SK-N-SH (cell line): ENCODE measurements at regions not wholly inside any gene's neighbourhood (a gene's known extent, or its start where the extent isn't known, plus 50 kb on each side); places are given as distances from the start of the nearest gene placed in this dataset.

Source experiments
- CTCF ChIA-PET: fragments of 300-600, 350-600 bp; formaldehyde crosslinking; extraction: SDS; loops from one replicate; lab custom pipeline; 2021; lab: Yijun Ruan, JAX
- POLR2A ChIA-PET: fragments of 350-600 bp; sonication (Branson Sonifier 250); formaldehyde crosslinking; extraction: SDS; loops from one replicate; lab custom pipeline; 2020; ENCODE audit warnings: antibody characterized with exemption, inconsistent platforms; lab: Yijun Ruan, JAX
- DNase-seq: peaks from one replicate; pipeline ENCODE4 v3.0.0; 2012
- H2AFZ ChIP-seq: fragments of 200-600 bp; sonication (generic); 2 replicates; pipeline ENCODE4 v1.8.1; 2016; ENCODE audit warnings: antibody characterized with exemption, mild to moderate bottlenecking, low read depth
- H3F3A ChIP-seq: fragments of 200-600 bp; sonication (generic); replicated peaks from 2 replicates; pipeline ENCODE3; 2016; ENCODE audit warnings: antibody characterized with exemption, mild to moderate bottlenecking; ENCODE audit not compliant: insufficient read depth
- H3K27ac ChIP-seq, 2 experiments: fragments of 200-500 bp in 1 of 2; fragments of 200-600 bp in 1 of 2; sonication (Bioruptor generic) in 1 of 2; sonication (generic), shearing (Covaris generic) in 1 of 2; 2 replicates each; pipeline versions ENCODE4 v1.5.1 to v1.6.1; 2014 to 2016; ENCODE audit warnings: low read depth in 2 of 2, inconsistent platforms in 1 of 2, low read length in 1 of 2, mild to moderate bottlenecking in 1 of 2, mixed read lengths in 1 of 2
- H3K27me3 ChIP-seq: fragments of 200-600 bp; sonication (generic), shearing (Covaris generic); 2 replicates; pipeline ENCODE4 v1.6.1; 2016; ENCODE audit warnings: mixed run types; ENCODE audit not compliant: insufficient read depth
- H3K36me3 ChIP-seq, 2 experiments: fragments of 200-500 bp in 1 of 2; fragments of 200-600 bp in 1 of 2; sonication (Bioruptor generic) in 1 of 2; sonication (generic) in 1 of 2; replicated peaks in 1 of 2; 2 replicates each; pipeline versions ENCODE3 to v1.5.1; 2014 to 2016; ENCODE audit warnings: low read length in 1 of 2, mild to moderate bottlenecking in 1 of 2; ENCODE audit not compliant: insufficient read depth in 2 of 2, control insufficient read depth in 1 of 2
- H3K4me1 ChIP-seq, 2 experiments: fragments of 200-500 bp in 1 of 2; fragments of 200-600 bp in 1 of 2; sonication (Bioruptor generic) in 1 of 2; sonication (generic), shearing (Covaris generic) in 1 of 2; 2 replicates each; pipeline versions ENCODE4 v1.5.1 to v1.6.1; 2014 to 2016; ENCODE audit warnings: low read depth in 1 of 2, low read length in 1 of 2, mixed run types in 1 of 2; ENCODE audit not compliant: insufficient read depth in 2 of 2, control insufficient read depth in 1 of 2
- H3K4me2 ChIP-seq: fragments of 200-600 bp; sonication (generic), shearing (Covaris generic); 2 replicates; pipeline ENCODE4 v1.6.1; 2017; ENCODE audit warnings: mixed run types
- H3K4me3 ChIP-seq, 2 experiments: fragments of 200-500 bp in 1 of 2; fragments of 200-600 bp in 1 of 2; sonication (Bioruptor generic) in 1 of 2; sonication (generic), shearing (Covaris generic) in 1 of 2; 2 replicates each; pipeline versions ENCODE4 v1.5.1 to v1.8.1; 2014 to 2016; ENCODE audit warnings: low read depth in 2 of 2, inconsistent platforms in 1 of 2, low read length in 1 of 2, mild to moderate bottlenecking in 1 of 2, mixed read lengths in 1 of 2, moderate library complexity in 1 of 2
- H3K79me2 ChIP-seq: fragments of 200-600 bp; sonication (generic); 2 replicates; pipeline ENCODE4 v1.8.1; 2017; ENCODE audit warnings: mild to moderate bottlenecking; ENCODE audit not compliant: insufficient read depth
- H3K9ac ChIP-seq: fragments of 200-600 bp; sonication (generic); 2 replicates; pipeline ENCODE4 v1.6.1; 2017; ENCODE audit warnings: mixed run types
- H3K9me2 ChIP-seq: fragments of 200-600 bp; sonication (generic); 2 replicates; pipeline ENCODE4 v1.6.1; 2017; ENCODE audit warnings: mixed run types
- H3K9me3 ChIP-seq: fragments of 200-600 bp; sonication (generic); 2 replicates; pipeline ENCODE4 v1.6.1; 2017; ENCODE audit warnings: mixed run types, mild to moderate bottlenecking, moderate library complexity
- H4K20me1 ChIP-seq: fragments of 200-600 bp; sonication (generic); 2 replicates; pipeline ENCODE4 v1.6.1; 2017; ENCODE audit warnings: mild to moderate bottlenecking, mixed run types; ENCODE audit not compliant: insufficient read depth
- CHD2 ChIP-seq: fragments of 150-350 bp; IDR thresholded peaks from 2 replicates; pipeline ENCODE4 v1.6.1; 2018; ENCODE audit warnings: low read length; ENCODE audit not compliant: partially characterized antibody
- CTCF ChIP-seq: fragments of 200-600 bp; sonication (generic); IDR thresholded peaks from 2 replicates; pipeline ENCODE4 v1.6.1; 2017; ENCODE audit warnings: antibody characterized with exemption, mild to moderate bottlenecking, moderate library complexity
- ELF1 ChIP-seq: IDR thresholded peaks from 2 replicates; pipeline ENCODE4 v1.4.0; 2012
- EZH2phosphoT487 ChIP-seq: fragments of 200-600 bp; sonication (generic); IDR thresholded peaks from 2 replicates; pipeline ENCODE4 v1.6.1; 2017; ENCODE audit warnings: low read depth, mixed run types, mild to moderate bottlenecking, antibody characterized with exemption, moderate library complexity, borderline replicate concordance
- FOSL2 ChIP-seq: IDR thresholded peaks from 2 replicates; pipeline ENCODE4 v1.4.0; 2012; ENCODE audit warnings: low read depth, mild to moderate bottlenecking, moderate library complexity, borderline replicate concordance
- FOXJ3 ChIP-seq: sonication (generic); formaldehyde crosslinking; IDR thresholded peaks from 2 replicates; pipeline ENCODE4 v1.5.1; 2020; ENCODE audit warnings: mild to moderate bottlenecking, missing genetic modification reagents
- FOXM1 ChIP-seq: IDR thresholded peaks from 2 replicates; pipeline ENCODE4 v1.4.0; 2012; ENCODE audit warnings: low read depth, mild to moderate bottlenecking
- IRF3 ChIP-seq: fragments of 150-350 bp; IDR thresholded peaks from 2 replicates; pipeline ENCODE4 v1.6.1; 2016; ENCODE audit warnings: mild to moderate bottlenecking, low read depth, low read length
- JUND ChIP-seq: IDR thresholded peaks from 2 replicates; pipeline ENCODE4 v1.4.0; 2012
- MXI1 ChIP-seq: IDR thresholded peaks from 2 replicates; pipeline ENCODE4 v1.6.1; 2012; ENCODE audit warnings: mild to moderate bottlenecking, low read depth, low read length, improper control_type of control experiment
- RAD21 ChIP-seq: IDR thresholded peaks from 2 replicates; pipeline ENCODE4 v1.6.1; 2012; ENCODE audit warnings: mild to moderate bottlenecking, low read length
- RFX5 ChIP-seq: IDR thresholded peaks from 2 replicates; pipeline ENCODE4 v1.6.1; 2012; ENCODE audit warnings: mild to moderate bottlenecking, improper control_type of control experiment, low read length
- RXRA ChIP-seq: IDR thresholded peaks from 2 replicates; pipeline ENCODE4 v1.4.0; 2012; ENCODE audit warnings: low read depth, mild to moderate bottlenecking, borderline replicate concordance
- SIN3A ChIP-seq: IDR thresholded peaks from 2 replicates; pipeline ENCODE4 v1.6.1; 2012; ENCODE audit warnings: low read depth, mild to moderate bottlenecking, low read length, moderate library complexity, borderline replicate concordance
- SMC3 ChIP-seq: IDR thresholded peaks from 2 replicates; pipeline ENCODE4 v1.6.1; 2012; ENCODE audit warnings: low read depth, low read length, improper control_type of control experiment
- TAF1 ChIP-seq: IDR thresholded peaks from 2 replicates; pipeline ENCODE4 v1.6.1; 2012; ENCODE audit warnings: low read depth, mild to moderate bottlenecking, low read length, moderate library complexity, borderline replicate concordance
- TCF12 ChIP-seq: IDR thresholded peaks from 2 replicates; pipeline ENCODE4 v1.4.0; 2012
- USF1 ChIP-seq: IDR thresholded peaks from 2 replicates; pipeline ENCODE4 v1.4.0; 2012; ENCODE audit warnings: low read depth, borderline replicate concordance
- USF2 ChIP-seq: fragments of 150-350 bp; IDR thresholded peaks from 2 replicates; pipeline ENCODE4 v1.6.1; 2017; ENCODE audit warnings: antibody characterized with exemption, low read length, low read depth, borderline replicate concordance
- YY1 ChIP-seq: IDR thresholded peaks from 2 replicates; pipeline ENCODE4 v1.4.0; 2012; ENCODE audit warnings: low read depth, mild to moderate bottlenecking
- WGBS: methylation state at CpG from one replicate; pipeline ENCODE4 v1.1.6; 2017; ENCODE audit warnings: low lambda C conversion rate; 5-methylcytosine and 5-hydroxymethylcytosine counted together
- TF ChIP-seq, protein P1 (sequence below): IDR thresholded peaks from 2 replicates; pipeline ENCODE4 v1.4.0; 2012; ENCODE audit warnings: low read depth, borderline replicate concordance

GRCh38 chr6:140071601-140072062, 697.2 kb upstream of the CITED2 start (continued):
- TF ChIP-seq RAD21 (no peak), ELF1 (0 out of 2 replicates have a peak, but pooled peaks have one; percentile 16), RFX5 (no peak), CTCF (no peak), RXRA (peak; percentile 72), TAF1 (no peak), USF1 (no peak)

DNA sequence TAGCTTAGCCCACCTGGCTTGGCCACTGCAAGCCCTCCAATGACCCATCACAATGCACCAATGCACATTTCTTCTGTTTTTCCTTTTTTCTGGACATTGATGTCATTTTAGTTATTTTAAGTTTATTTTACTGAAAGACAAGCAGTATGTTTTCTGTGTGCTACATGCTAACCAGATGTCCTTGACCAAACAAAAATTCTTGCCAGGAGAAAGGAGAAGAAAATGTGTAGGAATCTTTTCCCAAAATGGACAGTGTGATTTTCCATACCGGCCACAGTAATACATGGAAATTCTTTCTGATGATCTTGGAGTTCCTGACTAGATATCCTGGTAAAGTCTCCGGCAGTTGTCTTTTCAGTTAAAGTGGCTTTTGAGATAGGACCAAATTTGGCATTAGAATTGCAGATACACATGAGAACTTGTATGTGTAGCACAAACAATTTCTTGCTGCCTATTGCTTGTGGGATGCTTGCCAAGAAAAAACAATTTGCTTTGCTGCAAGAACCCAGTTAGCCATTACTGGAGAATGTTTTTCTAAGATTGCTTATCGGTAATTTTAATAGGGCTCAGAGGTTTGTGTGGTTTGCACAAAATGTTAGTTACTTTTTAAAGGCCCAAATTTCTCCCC, 696.5 kb upstream of the CITED2 start:
- Histone ChIP-seq H3K27me3 (no peaks in the 10 kb centered on the region), H3K4me3 (no peak overlapping the region), H3K4me1 (peaks cover 9 to 44% of the 10 kb centered on the region in 2 experiments; a peak in 2 of 4 replicates), H2AFZ (no peak overlapping the region), H3F3A (peaks cover 37% of the 10 kb centered on the region), H3K9me2 (no peaks in the 10 kb centered on the region), H3K79me2 (no peaks in the 10 kb centered on the region), H3K9me3 (no peaks in the 10 kb centered on the region), H3K36me3 (no peaks in the 10 kb centered on the region), H4K20me1 (no peaks in the 10 kb centered on the region), H3K27ac (peak overlapping the region; percentile 86 to 89; a peak in 3 of 4 replicates), H3K4me2 (peak overlapping the region; percentile 36; the same call in 1 of the 2 replicates), H3K9ac (peak overlapping the region; percentile 17; the same call in 1 of the 2 replicates)
- WGBS, result 8% methylated on average over 3 of the region's 3 CpGs
- CTCF ChIA-PET, result no interaction called here
- DNase-seq, result peak; percentile 24
- POLR2A ChIA-PET, result no interaction called here
- TF ChIP-seq MXI1, result no peak
- TF ChIP-seq FOXM1, result no peak; the same call in 1 of the 2 replicates
- TF ChIP-seq USF2, result no peak
- TF ChIP-seq FOSL2, result no peak; the same call in 1 of the 2 replicates
- TF ChIP-seq RFX5, result no peak
- no peak for TF ChIP-seq TAF1
- TF ChIP-seq FOXJ3 (CRISPR knock-in tag), result no peak
- TF ChIP-seq RXRA, result peak; percentile 23; the same call in 1 of the 2 replicates
- TF ChIP-seq CHD2, result peak; percentile 22
- no peak for TF ChIP-seq IRF3
- TF ChIP-seq CTCF, result no peak
- TF ChIP-seq JUND, result peak; percentile 47; the same call in 1 of the 2 replicates
- TF ChIP-seq, protein P1, sequence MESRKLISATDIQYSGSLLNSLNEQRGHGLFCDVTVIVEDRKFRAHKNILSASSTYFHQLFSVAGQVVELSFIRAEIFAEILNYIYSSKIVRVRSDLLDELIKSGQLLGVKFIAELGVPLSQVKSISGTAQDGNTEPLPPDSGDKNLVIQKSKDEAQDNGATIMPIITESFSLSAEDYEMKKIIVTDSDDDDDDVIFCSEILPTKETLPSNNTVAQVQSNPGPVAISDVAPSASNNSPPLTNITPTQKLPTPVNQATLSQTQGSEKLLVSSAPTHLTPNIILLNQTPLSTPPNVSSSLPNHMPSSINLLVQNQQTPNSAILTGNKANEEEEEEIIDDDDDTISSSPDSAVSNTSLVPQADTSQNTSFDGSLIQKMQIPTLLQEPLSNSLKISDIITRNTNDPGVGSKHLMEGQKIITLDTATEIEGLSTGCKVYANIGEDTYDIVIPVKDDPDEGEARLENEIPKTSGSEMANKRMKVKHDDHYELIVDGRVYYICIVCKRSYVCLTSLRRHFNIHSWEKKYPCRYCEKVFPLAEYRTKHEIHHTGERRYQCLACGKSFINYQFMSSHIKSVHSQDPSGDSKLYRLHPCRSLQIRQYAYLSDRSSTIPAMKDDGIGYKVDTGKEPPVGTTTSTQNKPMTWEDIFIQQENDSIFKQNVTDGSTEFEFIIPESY, result no peak
- peak; percentile 42; the same call in 1 of the 2 replicates for TF ChIP-seq SIN3A
- 0 out of 2 replicates have a peak, but pooled peaks have one; percentile 21 for TF ChIP-seq YY1
- TF ChIP-seq SMC3, result no peak
- peak; percentile 71 for TF ChIP-seq TCF12
- no peak for TF ChIP-seq EZH2phosphoT487
